ENCODE measurements at regions not wholly inside any gene's neighbourhood (a gene's known extent, or its start where the extent isn't known, plus 50 kb on each side); places are given as distances from the start of the nearest gene placed in this dataset.

GRCh38 chr2:223165423-223166214 is 113.6 kb downstream of the KCNE4 start:
- no peak for TF ChIP-seq CTCF (IDR thresholded peaks at IDR 0.05)
- no peak for TF ChIP-seq POLR2A (IDR thresholded peaks at IDR 0.05)
